Esophagus mucosa (tissue), 1 donor: ENCODE measurements at regions not wholly inside any gene's neighbourhood (a gene's known extent, or its start where the extent isn't known, plus 50 kb on each side); places are given as distances from the start of the nearest gene placed in this dataset.
"Not testable (repeated sequence)": the region's sequence is repeated elsewhere in the genome, so short reads cannot be mapped to it uniquely, and the experiment has no call there.

Source experiments
- ATAC-seq: fragments of 200-7000 bp; cut with Tn5 transposase; one replicate; pipeline ENCODE4 v1.9.1; 2020
- donor health status: DM: yes; HTN: yes; CAD: no.

DNA sequence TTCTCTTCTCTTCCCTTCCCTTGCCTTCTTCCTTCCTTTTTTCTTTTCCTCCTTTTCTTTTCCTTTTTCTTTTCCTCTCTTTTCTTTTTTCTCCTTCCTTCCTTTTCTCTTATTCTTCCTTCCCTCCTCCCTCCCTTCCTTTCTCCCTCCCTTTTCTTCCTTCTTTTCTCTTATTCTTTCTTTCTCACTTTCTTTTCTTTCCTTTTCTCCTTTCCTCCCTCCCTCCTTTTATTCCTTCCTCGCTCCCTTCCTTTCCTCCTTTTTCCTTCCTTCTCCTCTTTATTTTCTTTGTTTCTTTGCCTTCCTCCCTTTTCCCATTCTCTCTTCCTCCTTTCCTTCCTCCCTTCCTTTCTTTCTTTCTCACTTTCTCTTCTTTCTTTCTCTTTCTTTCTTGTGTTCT, 146.1 kb downstream of the ZNF92 start:
- not testable (repeated sequence) for ATAC-seq

DNA sequence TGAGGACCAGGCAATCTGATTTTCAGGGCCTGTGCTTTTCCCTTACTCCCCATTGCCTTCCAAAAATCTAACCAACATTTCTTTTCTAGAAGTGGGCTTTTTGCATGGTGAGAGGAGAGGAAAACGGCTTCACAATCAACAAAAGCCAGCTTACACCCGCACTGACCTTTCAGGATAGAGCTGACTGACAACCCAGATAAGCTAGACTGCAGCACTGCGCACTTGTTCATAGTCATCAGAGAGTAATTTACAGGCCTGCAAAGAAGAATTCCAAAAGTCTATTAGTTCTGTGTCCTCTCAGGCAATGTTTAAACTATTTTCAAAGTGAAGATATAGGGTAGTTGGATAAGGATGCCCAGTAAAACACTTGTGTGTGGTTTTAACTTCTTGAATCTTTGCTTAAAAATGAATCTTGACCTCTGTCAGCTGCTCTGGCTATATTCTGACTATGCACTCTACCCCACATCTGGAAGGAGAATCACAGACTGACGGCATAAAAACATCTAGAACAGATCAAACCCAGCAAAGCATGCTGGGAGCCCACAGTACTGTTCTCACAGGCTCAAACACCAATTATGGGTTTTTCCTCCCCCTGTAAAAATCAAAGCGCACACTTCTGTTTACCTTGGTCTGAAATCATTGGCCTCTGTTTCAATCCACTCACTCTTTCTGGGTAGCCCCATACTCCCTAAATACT, 172.0 kb downstream of the ZNF92 start:
- not testable (repeated sequence) for ATAC-seq

DNA sequence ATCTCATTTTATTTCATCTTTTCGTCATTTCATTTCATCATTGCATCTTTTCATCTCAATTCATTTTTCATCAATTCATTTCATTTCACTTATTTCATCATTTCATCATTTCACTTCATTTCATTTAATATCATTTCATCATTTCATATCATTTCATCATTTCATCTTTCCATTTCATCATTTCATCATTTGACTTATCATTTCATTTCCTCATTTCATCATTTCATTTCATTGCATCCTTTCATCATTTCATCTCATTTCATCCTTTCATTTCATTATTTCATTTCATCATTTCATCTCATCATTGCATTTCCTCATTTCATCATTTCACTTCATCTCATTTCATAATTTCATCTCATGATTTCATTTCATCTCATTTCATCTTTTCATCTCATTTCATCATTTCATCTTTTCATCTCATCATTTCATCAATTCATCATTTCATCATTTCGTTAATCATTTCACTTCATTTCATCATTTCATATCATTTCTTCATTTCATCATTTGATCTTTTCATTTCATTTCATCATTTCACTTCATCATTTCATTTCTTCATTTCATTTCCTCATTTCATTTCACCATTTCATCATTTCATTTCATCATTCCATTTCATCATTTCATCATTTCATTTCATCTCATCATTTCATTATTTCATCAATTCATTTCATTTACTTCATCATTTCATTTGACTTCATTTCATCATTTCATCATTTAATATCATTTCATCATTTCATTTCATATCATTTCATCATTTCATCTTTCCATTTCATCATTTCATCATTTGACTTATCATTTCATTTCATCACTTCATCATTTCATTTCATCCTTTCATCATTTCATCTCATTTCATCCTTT, 176.2 kb downstream of the ZNF92 start:
- ATAC-seq: not testable (repeated sequence)

DNA sequence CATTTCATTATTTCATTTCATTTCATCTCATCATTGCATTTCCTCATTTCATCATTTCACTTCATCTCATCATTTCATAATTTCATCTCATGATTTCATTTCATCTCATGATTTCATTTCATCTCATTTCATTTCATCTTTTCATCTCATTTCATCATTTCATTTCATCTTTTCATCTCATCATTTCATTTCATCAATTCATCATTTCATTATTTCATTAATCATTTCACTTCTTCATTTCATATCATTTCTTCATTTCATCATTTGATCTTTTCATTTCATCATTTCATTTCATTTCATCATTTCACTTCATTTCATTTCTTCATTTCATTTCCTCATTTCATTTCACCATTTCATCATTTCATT, 176.8 kb downstream of the ZNF92 start:
- not testable (repeated sequence) for ATAC-seq

DNA sequence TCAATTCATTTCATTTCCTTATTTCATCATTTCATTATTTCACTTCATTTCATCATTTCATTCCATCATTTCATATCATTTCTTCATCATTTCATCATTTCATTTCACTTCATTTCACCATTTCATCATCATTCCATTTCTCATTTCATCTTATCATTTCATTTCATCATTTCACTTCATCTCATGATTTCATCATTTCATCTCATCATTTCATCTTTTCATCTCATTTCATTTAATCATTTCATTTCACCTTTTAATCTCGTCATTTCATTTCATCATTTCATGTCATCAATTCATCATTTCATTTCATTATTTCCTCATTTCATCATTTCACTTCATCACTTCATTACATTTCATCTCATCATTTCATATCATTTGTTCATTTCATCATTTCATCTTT, 177.4 kb downstream of the ZNF92 start:
- not testable (repeated sequence) for ATAC-seq

DNA sequence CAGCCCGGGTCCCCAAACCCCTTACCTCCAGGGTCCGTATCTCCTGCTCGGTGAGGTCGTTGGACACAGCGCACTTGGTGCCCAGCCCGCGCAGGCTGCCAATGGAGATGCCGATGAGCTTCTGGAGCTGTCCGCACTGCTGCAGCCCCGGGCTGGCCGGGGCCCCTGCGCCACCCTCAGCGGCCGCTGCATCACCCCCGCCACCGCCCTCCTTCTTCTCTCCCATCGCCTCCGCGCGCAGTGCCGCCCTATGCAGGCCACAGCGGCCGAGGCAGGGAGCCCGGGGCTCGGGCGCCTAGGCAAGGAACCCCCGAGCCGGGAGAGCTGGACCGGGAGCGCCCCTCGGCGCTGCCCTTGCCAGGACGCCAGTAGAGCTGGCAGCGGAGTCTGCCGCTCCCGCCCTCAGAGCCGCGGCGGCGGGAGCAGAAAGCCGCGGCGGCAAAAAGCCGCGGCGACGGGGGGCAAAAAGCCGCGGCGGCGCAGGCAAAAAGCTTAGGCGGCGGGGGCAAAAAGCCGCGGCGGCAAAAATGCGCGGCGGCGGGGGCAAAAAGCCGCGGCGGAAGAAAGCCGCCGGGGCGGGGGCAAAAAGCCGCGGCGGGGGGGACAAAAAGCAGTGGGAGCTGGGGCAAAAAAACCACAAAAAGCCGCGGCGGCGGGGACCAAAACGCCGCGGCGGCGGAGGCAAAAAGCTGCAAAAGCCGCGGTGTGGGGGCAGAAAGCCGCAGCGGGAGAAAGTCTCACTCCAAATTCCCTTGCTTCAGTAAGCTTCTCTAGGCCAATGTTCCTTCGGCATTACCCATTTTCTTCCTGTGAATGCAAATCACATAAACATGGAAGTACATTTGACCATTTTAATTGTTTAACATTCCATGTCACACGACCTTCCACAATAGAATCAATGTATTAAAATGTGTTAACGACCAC, 181.2 kb downstream of the ZNF92 start:
- not testable (repeated sequence) for ATAC-seq

DNA sequence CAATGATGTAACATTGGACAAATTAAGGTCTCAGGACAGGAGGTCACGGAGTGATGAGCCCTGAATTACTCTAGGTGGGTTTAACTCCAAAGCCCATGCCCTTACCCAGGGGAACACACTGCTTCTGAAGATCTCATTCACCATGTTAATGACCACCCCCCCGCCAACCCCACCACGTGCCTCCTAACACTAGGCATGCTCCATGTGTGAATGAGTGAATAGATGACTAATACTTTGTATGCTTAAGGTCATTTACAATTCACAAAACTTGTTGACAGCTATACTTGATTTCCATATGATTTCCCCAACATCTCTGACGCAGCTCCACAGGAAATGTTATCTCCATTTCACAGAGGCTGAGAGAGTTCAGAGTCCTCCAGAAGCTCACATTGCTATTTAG, 184.9 kb downstream of the ZNF92 start:
- ATAC-seq: peak; percentile 85

DNA sequence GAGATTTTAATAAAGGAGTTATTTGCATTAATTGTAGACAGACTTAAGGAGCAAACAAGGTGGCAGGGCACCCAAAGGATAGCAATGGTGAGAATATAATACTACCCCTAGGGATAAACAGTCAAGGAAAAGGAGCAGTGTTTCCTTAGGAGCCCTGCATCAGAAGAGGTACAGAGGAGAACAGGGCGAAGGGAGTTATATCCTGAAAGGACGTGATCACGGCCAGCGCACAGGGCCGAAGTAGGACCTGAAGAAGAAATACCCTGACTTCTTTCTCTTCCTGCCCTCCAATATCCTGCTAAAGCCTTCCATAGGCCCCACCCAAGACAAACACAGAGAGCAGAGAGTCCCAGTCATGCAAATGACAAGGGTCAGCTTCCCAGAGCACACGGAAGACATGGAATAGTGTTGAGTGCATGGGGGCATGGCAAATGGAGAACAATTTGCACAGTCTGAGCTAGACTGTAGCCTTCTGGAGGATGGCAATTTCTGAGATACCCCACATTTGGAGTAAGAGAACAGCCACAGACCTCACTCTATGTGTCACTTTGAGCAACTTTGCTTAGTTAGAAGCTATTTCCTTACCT, 188.2 kb downstream of the ZNF92 start:
- not testable (repeated sequence) for ATAC-seq

DNA sequence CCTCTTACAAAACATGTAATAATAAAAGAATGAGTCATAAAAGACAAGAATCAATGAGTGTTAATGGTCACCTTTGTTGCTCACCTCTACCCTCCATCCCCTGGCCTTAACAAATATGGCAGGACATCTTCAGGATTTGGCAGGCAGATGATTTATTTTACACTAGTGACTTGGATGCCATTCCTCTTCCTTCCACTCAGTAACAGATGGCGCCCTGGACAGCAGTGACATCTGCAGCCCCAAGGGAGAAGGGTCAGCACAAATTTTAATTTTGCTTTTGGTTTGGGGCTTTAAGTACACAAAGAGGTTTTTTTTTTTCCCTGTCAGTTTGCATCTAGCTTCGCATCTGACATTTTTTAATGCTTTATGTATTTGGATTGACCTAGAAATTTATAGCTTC, 188.9 kb downstream of the ZNF92 start:
- not testable (repeated sequence) for ATAC-seq

DNA sequence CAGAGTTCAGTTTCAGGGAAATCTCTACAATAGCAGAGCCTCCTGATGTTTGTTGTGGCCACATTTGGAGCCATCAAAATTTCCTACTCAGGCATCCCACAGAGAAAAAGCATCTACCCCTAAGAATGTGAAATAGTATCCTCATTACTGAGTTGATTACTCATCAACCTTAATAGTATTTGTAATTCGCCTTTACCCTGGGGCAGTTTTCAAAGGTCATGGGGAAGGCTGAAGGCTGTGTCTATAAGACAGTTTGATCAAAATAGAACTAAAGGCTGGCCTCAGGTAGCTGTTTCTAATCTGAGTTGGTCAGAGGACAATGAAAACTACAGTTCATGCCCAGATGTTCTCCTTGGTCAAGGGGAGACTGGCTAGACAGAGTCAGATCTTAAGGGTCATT, 189.7 kb downstream of the ZNF92 start:
- ATAC-seq: not testable (repeated sequence)

DNA sequence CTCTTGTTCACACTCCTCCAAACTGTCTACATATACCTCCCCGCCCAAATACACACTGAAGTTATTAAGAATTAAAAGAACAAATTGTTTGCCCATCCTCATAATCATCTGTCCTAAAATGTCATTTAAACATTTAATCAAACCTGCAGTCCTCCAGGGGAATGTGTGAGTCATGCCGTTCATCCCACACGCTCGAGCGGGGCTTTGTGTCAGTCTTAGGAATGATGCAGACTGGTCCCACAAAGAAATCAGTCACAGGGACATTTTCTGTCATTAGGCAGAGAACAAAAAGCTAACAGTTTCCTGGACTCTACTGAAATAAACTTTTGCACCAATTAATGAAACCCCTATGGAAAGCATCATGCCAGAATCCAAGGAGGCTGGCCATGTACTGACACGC, 194.6 kb downstream of the ZNF92 start:
- ATAC-seq: not testable (repeated sequence)

DNA sequence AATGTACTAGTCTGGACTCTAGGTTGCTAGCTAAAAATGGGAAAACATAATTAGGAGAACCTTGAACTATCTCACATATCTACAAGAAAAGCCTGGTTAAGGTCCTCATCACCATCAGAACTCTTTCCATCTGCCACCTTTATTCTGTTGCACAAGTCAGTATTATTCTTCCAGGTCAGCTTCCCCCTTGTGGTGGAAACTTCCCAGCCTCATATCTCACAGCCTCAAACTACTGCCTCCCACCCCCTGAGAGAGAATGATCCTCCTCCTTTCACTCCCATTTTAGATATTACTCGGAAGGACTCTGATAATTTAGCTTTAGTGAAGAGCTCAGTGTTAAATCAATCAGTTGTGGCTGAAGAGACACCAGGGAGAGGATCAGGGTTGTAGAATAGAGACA, 197.3 kb downstream of the ZNF92 start:
- ATAC-seq: not testable (repeated sequence)

DNA sequence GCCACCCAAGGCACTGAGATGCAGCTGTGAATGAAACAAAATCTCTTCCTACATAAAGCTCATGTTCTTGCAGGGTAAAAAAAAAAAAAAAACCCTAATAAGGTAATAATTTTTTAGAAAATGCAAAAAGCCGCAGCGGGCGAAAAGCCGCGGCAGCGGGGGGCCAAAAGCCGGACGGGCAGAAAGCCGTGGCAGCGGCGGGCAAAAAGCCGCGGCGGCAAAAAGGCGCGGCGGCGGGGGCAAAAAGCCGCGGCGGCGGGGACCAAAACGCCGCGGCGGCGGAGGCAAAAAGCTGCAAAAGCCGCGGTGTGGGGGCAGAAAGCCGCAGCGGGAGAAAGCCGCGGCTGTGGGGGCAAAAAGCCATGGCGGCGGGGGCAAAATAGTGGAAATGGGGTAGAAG, 198.9 kb downstream of the ZNF92 start:
- ATAC-seq: not testable (repeated sequence)

DNA sequence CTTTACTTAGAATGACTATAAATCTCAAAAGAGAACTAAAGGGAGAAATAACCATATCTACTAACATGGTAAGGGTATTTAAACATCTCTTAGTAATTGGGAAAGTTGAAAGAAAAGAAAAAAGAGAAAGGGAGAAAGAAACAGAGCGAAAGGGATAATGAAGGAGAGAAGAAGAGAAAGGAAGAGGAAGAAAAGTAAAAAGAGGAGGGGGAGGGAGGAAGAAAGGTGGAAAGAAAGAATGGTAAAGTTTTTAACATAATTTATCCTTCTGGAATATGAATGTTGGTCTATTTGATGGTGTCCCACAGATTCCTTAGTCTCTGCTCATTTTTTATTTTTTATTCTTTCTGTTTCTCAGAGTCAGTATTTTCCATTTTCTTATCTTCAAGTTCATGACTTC, 202.7 kb downstream of the ZNF92 start:
- not testable (repeated sequence) for ATAC-seq

DNA sequence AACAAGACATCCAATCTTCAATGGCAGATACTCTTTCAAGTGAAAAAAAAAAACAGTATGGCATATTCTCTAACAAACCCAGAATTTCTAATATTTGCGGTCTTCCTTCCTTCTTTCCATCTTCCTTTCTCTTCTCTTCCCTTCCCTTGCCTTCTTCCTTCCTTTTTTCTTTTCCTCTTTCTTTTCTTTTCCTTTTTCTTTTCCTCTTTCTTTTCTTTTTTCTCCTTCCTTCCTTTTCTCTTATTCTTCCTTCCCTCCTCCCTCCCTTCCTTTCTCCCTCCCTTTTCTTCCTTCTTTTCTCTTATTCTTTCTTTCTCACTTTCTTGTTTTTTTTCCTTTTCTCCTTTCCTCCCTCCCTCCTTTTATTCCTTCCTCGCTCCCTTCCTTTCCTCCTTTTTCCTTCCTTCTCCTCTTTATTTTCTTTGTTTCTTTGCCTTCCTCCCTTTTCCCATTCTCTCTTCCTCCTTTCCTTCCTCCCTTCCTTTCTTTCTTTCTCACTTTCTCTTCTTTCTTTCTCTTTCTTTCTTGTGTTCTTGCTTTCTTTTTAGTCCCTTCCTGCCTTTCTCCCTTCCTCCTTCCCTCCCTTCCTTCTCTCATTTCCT, 209.0 kb downstream of the ZNF92 start:
- ATAC-seq: not testable (repeated sequence)

DNA sequence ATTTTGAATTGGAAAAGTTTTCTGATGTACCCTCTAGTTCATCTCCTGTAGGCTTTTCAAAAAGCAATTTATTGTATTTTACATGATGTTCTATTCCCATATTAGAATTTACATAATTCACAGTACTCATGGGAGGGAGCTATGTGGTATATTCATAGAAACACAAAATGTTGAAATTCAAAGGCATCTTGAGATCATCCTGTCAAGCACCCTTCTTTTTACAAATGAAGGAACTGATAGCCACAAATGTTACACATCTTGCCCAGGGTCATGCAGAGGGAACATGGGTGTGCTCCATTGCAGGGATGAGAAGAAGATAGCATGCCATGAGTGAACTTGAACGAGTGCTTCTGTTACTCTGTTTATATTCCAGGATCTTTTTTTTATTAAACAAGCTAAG, 228.8 kb downstream of the ZNF92 start:
- ATAC-seq: not testable (repeated sequence)

DNA sequence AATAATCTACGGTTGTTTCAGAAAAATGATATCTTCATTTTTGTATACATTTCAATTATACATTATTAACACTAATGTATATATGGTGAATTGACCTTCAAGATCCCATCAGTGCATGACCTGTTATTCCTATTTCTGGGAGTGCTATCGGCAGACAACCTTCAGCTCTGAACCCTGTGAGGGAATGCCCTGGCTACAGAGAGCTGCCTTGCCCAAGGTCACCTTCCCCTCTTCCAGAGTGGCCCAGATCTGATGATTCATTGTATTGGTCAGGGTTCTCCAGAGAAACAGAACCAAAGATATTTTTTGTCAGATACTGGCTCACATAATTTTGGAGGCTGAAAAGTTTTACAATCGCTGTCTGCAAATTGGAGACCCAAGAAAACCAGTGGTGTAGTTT, 235.5 kb downstream of the ZNF92 start:
- no peak for ATAC-seq

DNA sequence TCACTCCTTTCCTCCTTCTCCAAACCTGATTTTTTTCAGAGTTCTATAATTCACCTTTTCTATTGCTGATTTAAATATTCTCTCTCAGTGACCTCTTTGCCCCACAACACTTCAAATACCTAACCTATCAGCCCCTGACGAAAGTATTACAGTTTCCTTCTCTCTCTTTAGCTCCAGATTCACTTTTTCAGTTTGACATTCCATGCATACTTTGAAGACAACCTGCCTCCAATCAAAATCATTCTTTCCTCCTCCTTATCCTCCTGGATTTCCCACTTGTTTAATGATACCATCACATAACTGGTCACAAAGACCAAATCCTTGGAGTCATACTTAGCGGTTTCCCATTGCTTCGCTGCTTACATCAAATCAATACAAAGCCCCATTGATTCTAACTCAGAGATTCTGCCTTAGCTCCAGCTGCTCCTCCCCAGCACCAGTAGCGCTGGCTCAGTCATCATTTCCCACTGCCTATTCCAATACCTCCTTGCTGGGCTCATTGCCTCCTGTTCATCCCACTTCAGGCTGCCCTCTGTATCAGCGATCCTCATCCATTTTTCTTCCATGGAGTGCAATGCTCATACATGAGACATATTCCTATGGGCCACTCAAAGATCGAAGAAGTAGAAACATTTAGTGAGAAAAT, 240.1 kb downstream of the ZNF92 start:
- ATAC-seq: not testable (repeated sequence)

DNA sequence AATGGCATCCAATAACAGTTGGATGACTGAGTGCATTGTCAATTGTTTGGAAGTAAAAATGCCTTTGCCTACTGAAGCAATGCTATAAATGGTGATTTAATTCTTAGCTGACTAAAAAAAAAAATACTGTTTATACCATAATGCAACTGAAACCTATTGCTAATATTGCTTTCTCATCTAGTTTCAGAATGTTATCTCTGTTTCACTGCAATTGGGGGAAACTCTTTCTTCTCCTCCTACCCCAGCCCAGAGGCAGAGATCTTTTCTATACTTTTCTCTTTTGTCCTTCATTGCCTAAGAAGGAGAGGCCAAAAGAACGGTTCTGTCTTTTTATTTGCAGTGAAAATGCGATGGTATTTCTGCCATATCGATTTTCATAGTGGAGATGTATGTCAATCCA, 242.5 kb downstream of the ZNF92 start:
- ATAC-seq: not testable (repeated sequence)

DNA sequence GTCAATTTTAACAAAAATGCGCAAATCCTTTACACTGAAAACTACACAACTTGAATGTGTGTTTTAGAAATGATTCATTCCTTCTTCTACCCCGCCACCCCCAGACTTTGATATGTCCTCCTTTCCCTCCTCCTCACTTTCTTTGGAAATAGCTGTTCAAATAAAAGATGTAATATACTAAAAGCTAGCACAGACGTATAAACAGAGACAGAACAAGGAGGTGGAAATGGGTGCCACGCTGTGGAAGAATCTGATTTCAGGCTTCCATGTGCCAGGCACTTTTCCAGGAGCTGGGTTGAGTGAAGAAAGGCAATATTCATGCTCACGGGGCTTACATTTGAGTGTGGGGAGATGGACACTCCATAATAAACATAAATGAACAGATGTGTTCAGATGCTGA, 246.6 kb downstream of the ZNF92 start:
- ATAC-seq: not testable (repeated sequence)

DNA sequence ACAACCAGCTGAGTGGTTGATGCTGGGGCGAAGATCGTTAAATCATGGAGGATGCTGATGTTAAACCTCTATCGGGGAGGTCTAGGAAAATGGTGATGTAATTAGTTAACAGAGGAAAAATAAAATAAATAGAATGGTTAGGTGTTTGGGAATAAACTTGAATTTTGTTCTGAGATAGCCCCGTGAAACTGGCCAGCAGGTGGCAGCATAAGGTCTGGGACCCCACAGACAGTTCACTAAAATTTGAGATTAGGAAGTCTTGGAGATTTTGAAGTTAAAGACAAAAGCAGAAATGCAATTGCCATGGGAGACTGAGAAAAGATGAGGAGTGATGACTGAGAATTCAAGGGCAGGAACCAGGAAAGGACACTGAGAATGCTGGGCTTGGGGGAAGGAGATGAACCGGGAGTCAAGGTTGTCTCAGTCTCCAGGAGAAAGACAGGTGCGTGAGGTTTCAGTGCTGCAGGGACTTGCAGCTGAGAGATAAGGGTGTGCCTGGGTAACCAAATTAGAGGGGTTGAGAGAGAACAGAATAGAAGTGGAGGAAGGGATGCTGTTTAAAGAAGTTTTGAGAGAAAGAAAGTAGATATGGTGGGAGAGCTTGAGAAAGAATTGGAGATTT, 248.0 kb downstream of the ZNF92 start:
- not testable (repeated sequence) for ATAC-seq
